VCaP (cell line): ENCODE measurements at regions not wholly inside any gene's neighbourhood (a gene's known extent, or its start where the extent isn't known, plus 50 kb on each side); places are given as distances from the start of the nearest gene placed in this dataset.
A peak's percentile ranks its signal among the peaks of the same experiment; 100 is the strongest.
"Not testable (repeated sequence)": the region's sequence is repeated elsewhere in the genome, so short reads cannot be mapped to it uniquely, and the experiment has no call there.

Experiments used
- H3K27ac ChIP-seq: fragments of 450-650 bp; 2 replicates; pipeline ENCODE4 v1.5.1; 2017

DNA sequence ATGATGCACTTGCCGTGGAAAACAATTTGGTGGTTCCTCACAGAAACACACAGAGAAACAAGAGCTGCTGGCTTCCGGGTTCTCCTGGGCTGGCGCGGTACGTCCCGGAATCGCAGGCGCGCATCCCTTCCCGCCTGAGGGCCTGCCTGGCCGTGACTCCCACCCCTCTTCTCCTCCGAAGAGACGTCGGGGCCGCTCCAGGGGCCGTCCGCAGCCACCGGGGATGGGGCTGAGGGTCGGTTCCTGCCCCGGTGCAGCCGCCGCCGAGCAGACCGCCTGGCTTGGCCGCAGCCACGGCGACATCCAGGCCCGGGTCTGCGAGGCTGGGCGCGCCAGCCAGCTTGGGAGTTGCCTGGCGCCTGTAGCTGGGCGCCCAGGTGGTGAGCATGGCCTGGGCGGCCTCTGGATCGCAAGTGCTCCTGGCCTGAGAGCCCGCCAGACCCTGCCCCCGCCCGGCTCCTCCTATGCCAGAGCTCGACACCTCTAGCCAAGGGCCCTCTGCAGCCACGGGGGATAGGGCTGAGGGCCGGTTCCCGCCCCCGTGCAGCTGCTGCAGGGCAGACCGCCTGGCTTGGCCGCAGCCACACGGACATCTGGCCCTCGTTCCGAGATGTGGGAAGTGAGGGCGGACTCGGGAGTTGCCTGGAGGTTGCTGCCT is 1647.5 kb downstream of the SPATA31A7 start:
- H3K27ac ChIP-seq = peak overlapping the region; percentile 77

DNA sequence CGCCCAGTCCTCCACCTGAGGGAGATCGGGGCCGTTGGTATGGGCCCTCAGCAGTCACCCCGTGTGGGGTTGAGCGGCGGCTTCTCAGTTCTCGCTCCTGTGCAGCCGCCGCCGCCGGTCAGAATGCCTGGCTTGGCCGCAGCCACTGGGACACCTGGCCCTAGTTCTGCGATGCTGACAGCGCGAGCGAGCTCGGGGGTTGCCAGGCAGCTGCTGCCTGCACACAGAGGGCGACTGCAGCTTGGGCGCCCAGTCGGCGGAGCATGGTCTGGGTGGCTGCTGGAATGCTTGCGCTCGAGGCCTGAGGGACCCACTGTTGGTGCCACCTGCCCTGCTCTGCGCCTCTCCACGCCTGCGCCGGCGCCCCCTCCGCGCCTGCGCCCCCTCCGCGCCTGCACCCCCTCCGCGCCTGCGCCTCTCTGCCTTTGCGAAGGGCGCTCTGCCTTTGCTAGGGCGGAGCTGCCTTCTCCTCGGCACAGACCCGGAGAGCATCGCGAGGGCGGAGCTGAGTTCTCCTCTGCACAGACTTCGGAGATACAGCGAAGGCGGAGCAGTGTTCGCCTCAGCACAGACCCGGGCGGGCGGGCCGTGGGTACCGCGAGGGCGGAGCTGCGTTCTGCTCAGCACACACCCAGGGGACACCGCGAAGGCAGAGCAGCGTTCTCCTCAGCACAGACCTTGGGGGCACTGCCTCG is 1648.3 kb downstream of the SPATA31A7 start:
- H3K27ac ChIP-seq = peak overlapping the region; percentile 77

DNA sequence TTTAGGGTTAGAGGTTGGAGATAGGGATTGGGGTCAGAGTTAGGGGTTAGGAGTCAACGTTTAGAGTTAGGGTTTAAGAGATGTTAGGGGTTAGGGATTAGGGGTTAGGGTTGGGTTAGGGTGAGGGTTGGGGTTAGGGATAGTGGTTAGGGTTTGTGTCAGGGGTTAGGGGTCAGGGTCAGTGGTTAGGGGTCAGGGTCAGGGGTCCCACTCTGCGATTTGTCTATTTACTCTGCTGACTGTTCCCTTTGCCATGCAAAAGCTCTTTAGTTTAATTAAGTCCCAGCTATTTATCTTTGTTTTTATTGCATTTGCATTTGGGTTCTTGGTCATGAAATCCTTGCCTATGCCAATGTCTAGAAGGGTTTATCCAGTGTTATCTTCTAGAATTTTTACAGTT is 1649.3 kb downstream of the SPATA31A7 start:
- not testable (repeated sequence) for H3K27ac ChIP-seq

DNA sequence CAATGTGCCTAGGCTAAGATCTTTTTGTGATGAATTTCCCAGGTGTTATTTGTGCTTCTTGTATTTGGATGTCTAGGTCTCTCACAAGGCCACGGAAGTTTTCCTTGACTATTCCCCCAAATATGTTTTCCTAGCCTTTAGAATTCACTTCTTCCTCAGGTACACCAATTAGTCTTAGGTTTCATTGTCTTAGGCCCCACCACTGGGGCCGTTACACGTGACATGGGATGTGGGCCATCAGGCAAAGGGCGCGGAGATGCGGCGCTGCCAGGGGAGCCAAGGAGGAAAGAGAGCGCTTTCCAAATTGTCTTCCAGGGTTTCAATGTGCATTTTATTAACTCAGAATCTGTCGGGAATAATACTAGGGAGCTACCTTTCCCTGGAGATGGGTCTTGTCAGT is 1653.3 kb downstream of the SPATA31A7 start:
- H3K27ac ChIP-seq = not testable (repeated sequence)

DNA sequence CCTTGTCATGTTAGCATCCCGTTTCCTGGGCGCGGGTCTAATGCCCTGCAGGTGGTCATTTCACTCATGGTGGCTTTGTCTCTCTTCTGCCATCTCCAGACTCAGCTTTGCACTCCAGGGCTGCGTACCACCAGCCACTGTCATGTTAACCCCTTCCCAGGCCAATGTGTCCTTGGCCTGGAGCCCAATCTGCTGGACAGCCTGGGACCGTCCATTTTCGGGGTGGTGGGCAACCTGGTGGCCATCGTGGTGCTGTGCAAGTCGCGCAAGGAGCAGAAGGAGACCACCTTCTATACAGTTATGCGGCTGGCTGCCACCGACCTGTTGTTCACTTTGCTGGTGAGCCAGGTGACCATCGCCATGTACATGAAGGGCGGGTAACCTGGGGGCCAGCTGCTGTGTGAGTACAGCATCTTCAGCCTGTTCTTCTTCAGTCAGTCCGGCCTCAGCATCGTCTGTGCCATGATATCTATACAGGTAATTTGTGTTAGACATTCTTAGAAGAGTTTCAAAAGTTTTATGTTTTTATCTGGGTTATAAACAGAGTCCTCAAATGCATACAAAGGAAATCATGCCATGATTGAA is 1654.0 kb downstream of the SPATA31A7 start:
- H3K27ac ChIP-seq = not testable (repeated sequence)

DNA sequence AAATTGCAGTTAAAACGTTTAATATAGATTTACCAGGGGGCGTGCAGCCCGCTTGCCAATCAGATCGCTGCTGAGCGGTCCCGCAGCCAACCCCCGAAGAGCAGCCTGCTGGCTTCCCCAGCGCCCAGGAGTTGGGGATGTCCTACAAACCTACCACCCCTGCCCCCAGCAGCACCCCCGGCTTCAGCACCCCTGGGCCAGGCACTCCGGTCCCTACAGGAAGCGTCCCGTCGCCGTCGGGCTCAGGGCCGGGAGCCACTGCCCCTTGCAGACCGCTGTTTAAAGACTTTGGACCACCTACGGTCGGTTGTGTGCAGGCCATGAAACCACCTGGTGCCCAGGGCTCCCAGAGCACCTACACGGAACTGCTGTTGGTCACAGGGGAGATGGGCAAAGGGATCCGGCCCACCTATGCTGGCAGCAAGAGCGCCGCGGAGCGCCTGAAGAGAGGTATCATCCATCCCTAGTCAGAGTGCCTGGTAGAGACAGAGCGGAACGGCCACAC is 1654.9 kb downstream of the SPATA31A7 start:
- H3K27ac ChIP-seq = not testable (repeated sequence)

DNA sequence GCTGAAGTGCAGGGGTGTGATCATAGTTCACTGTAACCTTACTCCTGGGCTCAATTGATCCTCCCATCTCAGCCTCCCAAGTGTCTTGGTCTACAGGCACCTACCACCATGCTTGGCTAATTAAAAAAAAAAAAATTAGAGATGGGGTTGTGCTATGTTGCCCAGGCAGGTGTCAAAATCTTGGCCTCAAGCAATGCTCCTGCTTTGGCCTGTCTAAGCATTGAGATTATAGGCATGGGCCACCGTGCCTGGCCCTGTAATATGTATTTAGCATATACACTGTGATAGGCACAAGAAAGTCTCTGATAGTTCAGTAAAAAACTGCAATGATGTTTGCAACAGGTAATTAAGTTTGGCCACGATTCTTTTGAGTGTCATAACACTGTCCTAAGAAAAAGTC is 1658.4 kb downstream of the SPATA31A7 start:
- not testable (repeated sequence) for H3K27ac ChIP-seq

DNA sequence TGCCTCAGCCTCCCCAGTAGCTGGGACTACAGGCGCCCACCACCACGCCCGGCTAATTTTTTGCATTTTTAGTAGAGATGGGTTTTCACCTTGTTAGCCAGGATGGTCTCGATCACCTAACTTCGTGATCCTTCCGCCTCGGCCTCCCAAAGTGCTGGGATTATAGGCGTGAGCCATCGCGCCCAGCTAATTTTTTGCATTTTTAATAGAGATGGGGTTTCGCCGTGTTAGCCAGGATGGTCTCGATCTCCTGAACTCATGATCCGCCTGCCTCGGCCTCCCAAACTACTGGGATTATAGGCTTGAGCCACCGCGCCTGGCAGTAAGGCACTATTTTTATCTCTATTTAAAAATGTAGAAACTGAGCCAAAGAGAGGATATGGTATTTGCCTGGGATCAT is 1660.2 kb downstream of the SPATA31A7 start:
- H3K27ac ChIP-seq = not testable (repeated sequence)

DNA sequence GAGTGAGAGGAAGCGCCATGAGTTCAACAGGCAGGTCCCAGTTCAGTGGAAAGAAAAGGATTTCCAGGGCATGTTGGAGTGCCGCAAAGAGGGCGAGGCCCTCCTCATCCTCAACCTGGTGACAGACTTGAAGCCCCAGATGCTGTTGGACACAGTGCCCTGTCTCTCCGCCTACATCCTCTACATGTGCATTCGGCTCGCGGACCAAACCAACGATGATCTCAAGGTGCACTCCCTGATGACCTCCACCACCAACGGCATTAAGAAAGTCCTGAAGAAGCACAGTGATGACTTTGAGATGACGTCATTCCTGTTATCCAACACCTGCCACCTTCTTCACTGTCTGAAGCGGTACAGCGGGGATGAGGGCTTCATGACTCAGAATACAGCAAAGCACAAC is 1667.4 kb downstream of the SPATA31A7 start:
- H3K27ac ChIP-seq = not testable (repeated sequence)

DNA sequence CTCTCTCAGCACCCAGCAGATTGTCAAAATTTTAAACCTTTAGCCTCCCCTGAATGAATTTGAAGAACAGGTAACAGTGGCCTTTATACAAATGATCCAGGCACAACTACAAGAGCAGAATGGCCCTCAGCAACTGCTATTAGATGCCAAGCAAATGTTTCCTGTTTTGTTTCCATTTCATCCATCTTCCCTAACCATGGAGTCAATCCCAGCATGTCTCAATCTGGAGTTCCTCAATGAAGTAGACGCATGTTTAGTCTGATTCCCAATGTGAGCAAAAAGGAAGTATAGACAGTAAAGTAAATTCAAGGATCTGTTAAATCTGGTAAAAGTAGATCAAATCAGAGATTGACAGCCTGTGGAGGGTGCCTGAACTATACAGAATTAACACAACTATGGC is 1668.4 kb downstream of the SPATA31A7 start:
- not testable (repeated sequence) for H3K27ac ChIP-seq

DNA sequence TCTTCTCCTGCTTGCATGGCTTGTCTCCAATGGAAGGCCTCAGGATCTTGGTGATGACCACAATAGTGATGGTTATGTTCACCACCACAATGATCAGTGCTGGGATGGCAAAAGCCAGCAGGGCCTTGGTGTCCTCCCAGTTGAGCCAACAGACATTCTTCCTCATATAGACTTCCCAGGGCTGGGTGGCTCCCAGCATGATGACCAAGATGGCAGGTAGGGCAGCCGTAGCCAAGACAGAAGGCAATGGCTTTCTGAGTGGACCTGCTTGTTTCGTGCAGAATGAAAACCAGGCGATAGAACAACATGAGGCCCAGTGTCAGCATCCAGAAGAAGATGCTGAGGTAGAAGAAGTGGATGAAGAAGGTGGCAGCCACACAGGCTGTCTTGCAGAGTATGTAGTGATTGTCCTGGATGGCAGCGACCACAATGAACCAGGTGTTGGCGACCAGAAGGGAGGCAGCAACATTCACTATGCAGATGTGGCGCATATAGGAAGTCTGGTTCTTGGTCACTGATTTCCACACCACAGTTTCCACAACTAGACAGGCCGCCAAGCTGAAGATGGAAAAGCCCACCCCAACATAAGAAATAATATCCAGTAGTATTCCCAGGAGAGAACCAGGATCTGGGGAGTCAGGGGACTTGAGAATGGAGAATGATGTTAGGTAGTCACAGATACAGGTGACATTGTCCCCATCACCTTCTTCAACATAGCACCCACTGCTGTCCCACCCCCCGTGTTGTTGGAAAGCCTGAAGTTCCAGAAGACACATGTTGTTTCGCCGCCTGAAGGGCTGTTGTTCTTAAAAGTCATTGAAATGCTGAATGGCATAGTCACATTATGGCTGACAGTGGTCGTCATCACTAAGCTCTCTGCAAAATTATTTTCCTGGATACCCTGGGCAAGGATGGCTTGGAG is 1671.4 kb downstream of the SPATA31A7 start:
- H3K27ac ChIP-seq = not testable (repeated sequence)

DNA sequence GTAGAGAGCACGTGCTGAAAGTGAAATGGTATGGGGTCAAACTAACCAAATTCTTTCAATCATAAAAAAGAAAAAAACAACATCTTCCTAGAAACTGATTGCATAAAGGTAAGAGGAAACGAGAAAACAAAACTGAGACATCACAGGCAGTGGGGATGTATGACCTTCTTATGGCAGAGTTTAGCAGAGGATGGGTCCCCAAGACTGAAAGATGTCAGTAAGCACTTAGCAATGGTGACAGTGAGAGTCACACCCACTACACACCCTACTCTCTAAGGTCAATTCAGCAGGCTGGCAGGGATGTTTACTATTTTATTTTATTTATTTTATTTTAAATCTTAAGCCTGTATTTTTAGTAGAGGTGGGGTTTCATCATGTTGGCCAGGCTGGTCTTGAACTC is 1672.3 kb downstream of the SPATA31A7 start:
- peak overlapping the region; percentile 70 for H3K27ac ChIP-seq

DNA sequence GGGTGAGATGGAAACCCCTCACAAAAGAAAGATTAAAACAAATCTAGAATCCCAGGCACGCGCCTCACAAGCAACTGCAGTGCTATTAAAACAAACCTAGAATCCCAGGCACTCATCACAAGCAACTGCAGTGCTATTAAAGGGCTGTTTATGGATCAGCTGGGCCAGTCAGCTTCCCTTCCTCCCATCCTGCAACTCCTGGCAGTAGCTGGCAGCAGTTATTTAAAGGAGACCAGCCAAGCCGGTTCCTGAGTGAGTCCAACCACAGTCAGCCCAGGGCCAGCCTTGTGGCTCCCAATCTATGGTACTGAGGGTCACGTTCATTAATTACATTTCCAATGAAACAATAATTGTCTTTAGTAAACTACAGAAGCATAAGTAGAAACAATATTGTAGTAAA is 1673.5 kb downstream of the SPATA31A7 start:
- H3K27ac ChIP-seq = peak overlapping the region; percentile 70

DNA sequence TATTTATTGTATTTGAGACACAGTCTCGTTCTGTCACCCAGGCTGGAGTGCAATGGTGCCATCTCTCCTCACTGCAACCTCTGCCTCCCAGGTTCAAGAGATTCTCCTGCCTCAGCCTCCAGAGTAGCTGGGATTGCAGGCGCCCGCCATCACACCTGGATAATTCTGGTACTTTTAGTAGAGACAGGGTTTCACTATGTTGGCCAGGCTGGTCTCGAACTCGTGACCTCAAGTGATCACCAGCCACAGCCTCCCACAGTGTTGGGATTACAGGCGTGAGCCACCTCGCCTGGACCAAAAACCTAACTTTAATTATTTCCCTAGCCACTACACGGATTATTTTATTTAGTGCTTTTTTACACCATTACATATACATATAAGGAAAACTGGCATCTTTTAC is 1674.0 kb downstream of the SPATA31A7 start:
- H3K27ac ChIP-seq = peak overlapping the region; percentile 70

DNA sequence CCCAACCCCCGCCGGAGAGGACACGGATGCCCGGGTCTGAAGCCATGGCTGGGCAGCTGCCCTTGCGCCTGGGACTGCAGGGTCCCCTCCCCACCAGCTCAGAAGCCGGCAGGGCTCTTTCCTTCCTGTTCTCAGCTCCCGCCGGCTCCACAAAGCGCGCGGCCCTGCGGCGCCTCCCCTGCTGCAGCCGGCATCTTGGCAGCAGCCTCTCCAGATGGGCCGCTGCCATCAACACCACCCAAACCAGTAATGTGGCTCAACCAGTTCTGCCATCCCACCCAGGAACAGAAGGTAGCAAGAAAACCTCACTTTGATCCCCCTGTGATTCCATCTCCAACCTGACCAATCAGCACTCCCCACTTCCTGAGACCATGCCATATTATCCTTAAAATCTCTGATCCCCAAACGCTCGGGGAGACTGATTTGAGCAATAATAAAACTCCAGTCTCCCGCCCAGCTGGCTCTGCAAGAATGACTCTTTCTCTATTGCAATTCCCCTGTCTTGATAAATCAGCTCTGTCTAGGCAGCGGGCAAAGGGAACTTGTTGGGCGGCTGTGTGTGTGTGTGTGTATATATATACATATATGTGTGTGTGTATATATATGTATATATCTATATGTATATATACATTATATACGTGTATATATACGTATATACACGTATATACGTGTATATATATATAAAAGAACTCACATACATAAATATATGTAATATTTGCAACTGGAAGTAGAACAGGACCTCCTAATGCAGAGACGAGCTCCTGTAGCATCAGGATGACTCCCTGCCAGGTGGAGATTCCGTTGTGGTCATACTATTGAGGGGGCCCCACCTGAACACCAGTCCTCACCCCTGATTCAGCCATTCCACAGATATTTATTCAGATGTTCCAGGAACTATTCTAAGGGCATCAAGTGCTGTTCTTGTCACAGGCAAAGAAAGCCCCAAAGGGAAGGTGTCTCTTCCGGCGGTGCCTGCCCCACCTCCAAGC is 1674.9 kb downstream of the SPATA31A7 start:
- peak overlapping the region; percentile 70 for H3K27ac ChIP-seq

DNA sequence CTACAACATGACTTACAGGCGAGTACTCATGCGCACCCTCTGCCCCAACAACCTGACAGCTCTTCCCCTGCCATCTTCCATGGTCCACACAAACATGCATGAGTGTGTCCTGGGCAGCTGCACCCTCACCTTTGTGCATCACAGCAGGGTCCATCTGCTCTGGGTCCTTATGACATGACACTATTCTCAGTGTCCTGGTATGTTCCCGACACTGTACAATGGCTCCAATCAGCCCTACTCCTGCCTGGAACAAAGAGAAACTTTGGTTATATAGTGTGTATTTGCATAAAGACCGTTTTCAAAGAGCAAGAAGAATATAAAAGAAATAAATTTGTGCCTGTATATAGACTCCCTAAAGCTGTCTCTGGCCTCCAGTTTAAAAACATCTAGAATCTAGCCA is 1679.2 kb downstream of the SPATA31A7 start:
- not testable (repeated sequence) for H3K27ac ChIP-seq

DNA sequence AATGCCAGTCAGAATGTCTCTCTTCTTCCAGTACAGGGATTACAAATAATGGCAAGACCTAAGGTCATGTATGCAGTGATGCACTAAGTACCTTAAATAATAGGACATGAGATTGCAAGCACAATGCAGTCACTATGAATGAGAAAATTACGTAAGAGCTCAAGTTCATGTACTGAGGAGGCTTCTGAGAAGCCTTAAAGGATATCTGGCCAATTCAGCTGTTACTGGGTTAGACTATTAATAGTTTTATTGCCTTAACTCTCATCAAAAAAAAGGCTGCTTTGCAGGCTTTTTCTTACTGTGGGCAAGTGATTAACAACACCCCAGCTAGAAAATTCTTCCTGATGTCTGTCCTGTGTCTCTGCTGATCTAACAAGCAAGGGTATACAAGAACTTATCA is 1681.9 kb downstream of the SPATA31A7 start:
- not testable (repeated sequence) for H3K27ac ChIP-seq

DNA sequence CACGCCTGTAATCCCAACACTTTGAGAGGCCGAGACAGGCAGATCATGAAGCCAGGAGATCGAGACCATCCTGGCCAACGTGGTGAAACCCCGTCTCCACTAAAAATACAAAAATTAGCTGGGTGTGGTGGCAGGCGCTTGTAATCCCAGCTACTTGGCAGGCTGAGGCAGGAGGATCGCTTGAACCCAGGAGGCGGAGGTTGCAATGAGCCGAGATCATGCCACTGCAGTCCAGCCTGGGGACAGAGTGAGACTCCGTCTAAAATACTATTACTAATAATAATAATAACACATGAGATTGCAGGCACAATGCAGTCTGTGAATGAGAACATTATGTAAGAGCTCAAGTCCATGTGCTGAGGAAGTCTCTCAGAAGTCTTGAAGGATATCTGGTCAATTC is 1684.4 kb downstream of the SPATA31A7 start:
- H3K27ac ChIP-seq = not testable (repeated sequence)

DNA sequence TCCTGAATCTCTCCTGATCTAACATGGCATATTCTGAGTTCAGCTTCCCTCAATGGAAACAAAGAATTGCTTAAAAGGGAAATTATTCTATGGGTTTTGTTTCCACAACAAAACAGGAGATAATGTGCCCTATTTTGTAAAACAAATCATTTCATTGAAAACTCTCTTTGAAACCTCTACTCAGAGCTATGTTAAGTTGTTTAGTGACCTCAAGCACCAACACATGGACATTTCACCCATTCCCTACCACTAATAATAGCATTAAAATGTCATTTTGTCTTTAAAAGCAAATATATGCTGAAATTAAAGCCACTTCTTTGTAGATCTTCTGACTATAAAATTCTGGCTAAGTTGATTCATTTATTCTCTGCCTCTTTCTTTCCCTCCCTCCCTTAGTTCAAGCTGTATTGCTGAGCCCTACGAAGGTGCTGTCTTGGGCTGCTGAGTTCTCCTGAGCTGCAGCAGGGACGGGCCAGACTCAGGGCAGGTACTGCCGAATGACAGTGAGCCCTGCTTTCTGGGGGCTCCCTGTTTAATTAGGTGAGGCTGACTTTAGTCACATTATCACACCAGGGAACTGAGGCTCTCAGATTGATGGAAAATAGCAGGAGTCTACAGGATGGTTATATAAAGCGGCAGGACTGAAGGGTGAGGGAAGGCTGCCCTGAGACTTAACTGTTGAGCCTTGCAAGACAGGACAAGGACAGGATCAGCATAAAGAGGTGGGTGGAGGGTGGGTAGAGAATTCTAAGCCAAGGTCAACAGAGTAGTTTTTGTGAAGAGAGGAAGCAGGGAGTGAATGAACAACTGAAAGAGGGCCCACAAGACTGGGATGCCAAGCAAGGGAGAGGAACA is 1685.1 kb downstream of the SPATA31A7 start:
- not testable (repeated sequence) for H3K27ac ChIP-seq

DNA sequence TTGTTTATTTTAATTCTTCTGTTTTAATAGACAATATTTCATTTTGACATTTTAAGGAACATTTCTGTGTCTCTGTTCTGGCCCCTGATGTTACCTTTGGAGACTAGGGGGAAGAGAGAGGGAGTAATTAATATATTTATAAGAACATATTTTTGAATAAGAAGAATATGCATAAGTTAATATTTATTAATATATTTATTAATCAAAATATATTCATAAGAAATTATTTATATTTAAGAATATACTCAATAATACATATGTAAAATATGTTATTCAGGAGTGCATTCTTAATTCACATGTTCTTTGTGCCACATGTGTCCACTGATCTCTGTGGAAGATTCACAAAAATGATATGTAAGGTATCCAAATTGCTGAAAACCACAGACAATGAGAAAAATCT is 1687.7 kb downstream of the SPATA31A7 start:
- not testable (repeated sequence) for H3K27ac ChIP-seq
